NT2/D1 (cell line): ENCODE measurements at regions not wholly inside any gene's neighbourhood (a gene's known extent, or its start where the extent isn't known, plus 50 kb on each side); places are given as distances from the start of the nearest gene placed in this dataset.
"Not testable (repeated sequence)": the region's sequence is repeated elsewhere in the genome, so short reads cannot be mapped to it uniquely, and the experiment has no call there.

Experiments used
- DNase-seq: peaks from one replicate; pipeline ENCODE4 v3.0.0-alpha.2; 2011; ENCODE audit warnings: low read depth, low spot score
- H3K27me3 ChIP-seq: 2 replicates; pipeline ENCODE4 v1.6.0; 2011; ENCODE audit warnings: mild to moderate bottlenecking; ENCODE audit not compliant: insufficient read length, insufficient read depth
- H3K36me3 ChIP-seq: 2 replicates; pipeline ENCODE4 v1.6.1; 2011; ENCODE audit warnings: mild to moderate bottlenecking, low read length, mixed read lengths; ENCODE audit not compliant: insufficient read depth, insufficient read length
- H3K4me1 ChIP-seq: 2 replicates; pipeline ENCODE4 v1.5.1; 2011; ENCODE audit not compliant: insufficient read depth, insufficient read length
- H3K4me3 ChIP-seq: 2 replicates; pipeline ENCODE4 v1.5.1; 2011; ENCODE audit warnings: low read depth; ENCODE audit not compliant: insufficient read length
- H3K9ac ChIP-seq: 2 replicates; pipeline ENCODE4 v1.6.0; 2011; ENCODE audit warnings: low read depth; ENCODE audit not compliant: insufficient read length
- H3K9me3 ChIP-seq: 2 replicates; pipeline ENCODE4 v1.5.1; 2011; ENCODE audit warnings: mild to moderate bottlenecking, low read length; ENCODE audit not compliant: insufficient read depth
- SUZ12 ChIP-seq: IDR thresholded peaks from 2 replicates; pipeline ENCODE4 v1.6.1; 2011; ENCODE audit not compliant: insufficient read length, insufficient read depth; ENCODE audit errors: extremely low read depth
- YY1 ChIP-seq: IDR thresholded peaks from 2 replicates; pipeline ENCODE4 v1.6.1; 2011; ENCODE audit not compliant: insufficient read length, insufficient read depth
- ZNF274 ChIP-seq: IDR thresholded peaks from 2 replicates; pipeline ENCODE4 v1.6.1; 2011; ENCODE audit warnings: mild to moderate bottlenecking, low read depth, low read length

- no peaks in the 10 kb centered on the region for H3K27me3 ChIP-seq
- no peaks in the 10 kb centered on the region for H3K36me3 ChIP-seq
- no peak for DNase-seq
- no peak overlapping the region for H3K4me3 ChIP-seq
- TF ChIP-seq YY1 (no peak), SUZ12 (no peak), ZNF274 (no peak)
- H3K4me1 ChIP-seq: no peaks in the 10 kb centered on the region
- no peak overlapping the region for H3K9ac ChIP-seq
- H3K9me3 ChIP-seq: no peaks in the 10 kb centered on the region
Measured at GRCh38 chr5:85538362-85538761, 1079.4 kb upstream of the COX7C start.

GRCh38 chr5:85545129-85545528 is 1072.6 kb upstream of the COX7C start:
- no peak for TF ChIP-seq ZNF274
- no peak for TF ChIP-seq SUZ12
- TF ChIP-seq YY1: no peak
- H3K4me3 ChIP-seq: no peak overlapping the region
- H3K9ac ChIP-seq: no peak overlapping the region
- H3K36me3 ChIP-seq: no peaks in the 10 kb centered on the region
- H3K9me3 ChIP-seq: no peaks in the 10 kb centered on the region
- no peaks in the 10 kb centered on the region for H3K27me3 ChIP-seq
- H3K4me1 ChIP-seq: no peaks in the 10 kb centered on the region
- no peak for DNase-seq

- no peak for DNase-seq
- Histone ChIP-seq H3K4me3 (no peak overlapping the region), H3K36me3 (no peaks in the 10 kb centered on the region), H3K27me3 (no peaks in the 10 kb centered on the region), H3K4me1 (no peaks in the 10 kb centered on the region), H3K9me3 (no peaks in the 10 kb centered on the region), H3K9ac (no peak overlapping the region)
- no peak for TF ChIP-seq YY1
- no peak for TF ChIP-seq SUZ12
- no peak for TF ChIP-seq ZNF274
Measured at GRCh38 chr5:85549229-85549628, 1068.5 kb upstream of the COX7C start.

- Histone ChIP-seq H3K9me3 (no peaks in the 10 kb centered on the region), H3K9ac (no peak overlapping the region), H3K27me3 (no peaks in the 10 kb centered on the region), H3K4me3 (no peak overlapping the region), H3K4me1 (no peaks in the 10 kb centered on the region), H3K36me3 (no peaks in the 10 kb centered on the region)
- TF ChIP-seq SUZ12 (no peak), YY1 (no peak), ZNF274 (no peak)
- no peak for DNase-seq
Measured at GRCh38 chr5:85549836-85550599, 1067.7 kb upstream of the COX7C start.

- TF ChIP-seq YY1: no peak
- no peak for TF ChIP-seq ZNF274
- no peak for TF ChIP-seq SUZ12
- H3K36me3 ChIP-seq: no peaks in the 10 kb centered on the region
- H3K9me3 ChIP-seq: no peaks in the 10 kb centered on the region
- no peaks in the 10 kb centered on the region for H3K4me1 ChIP-seq
- H3K9ac ChIP-seq: no peak overlapping the region
- DNase-seq: no peak
- H3K27me3 ChIP-seq: no peaks in the 10 kb centered on the region
- no peak overlapping the region for H3K4me3 ChIP-seq
Measured at GRCh38 chr5:85556464-85556863, 1061.3 kb upstream of the COX7C start.

- Histone ChIP-seq H3K36me3 (no peaks in the 10 kb centered on the region), H3K4me1 (no peaks in the 10 kb centered on the region), H3K9ac (no peak overlapping the region), H3K4me3 (no peak overlapping the region), H3K27me3 (no peaks in the 10 kb centered on the region), H3K9me3 (no peaks in the 10 kb centered on the region)
- TF ChIP-seq YY1 (no peak), SUZ12 (no peak), ZNF274 (no peak)
- DNase-seq: no peak
Measured at GRCh38 chr5:85576666-85577065, 1041.1 kb upstream of the COX7C start.

- H3K9me3 ChIP-seq, H3K9ac ChIP-seq, H3K4me1 ChIP-seq, H3K4me3 ChIP-seq, H3K36me3 ChIP-seq, H3K27me3 ChIP-seq: not testable (repeated sequence)
- DNase-seq: peak; percentile 22
Measured at GRCh38 chr5:85587806-85588205, 1029.9 kb upstream of the COX7C start.

GRCh38 chr5:85588268-85588667 is 1029.5 kb upstream of the COX7C start:
- H3K27me3 ChIP-seq, DNase-seq, H3K9ac ChIP-seq, H3K36me3 ChIP-seq, H3K4me1 ChIP-seq, H3K4me3 ChIP-seq, H3K9me3 ChIP-seq: not testable (repeated sequence)
